ENCODE measurements at regions not wholly inside any gene's neighbourhood (a gene's known extent, or its start where the extent isn't known, plus 50 kb on each side); places are given as distances from the start of the nearest gene placed in this dataset.

GRCh38 chr1:91575909-91576519 is 75.4 kb downstream of the CDC7 start:
- no peak overlapping the region for H3K4me3 Mint-ChIP-seq (ENCODE audit: unreplicated experiment)
- peak overlapping the region; percentile 55 for H3K27ac Mint-ChIP-seq (ENCODE audit: unreplicated experiment)
- H3K4me1 Mint-ChIP-seq (ENCODE audit: unreplicated experiment) = peaks cover 48% of the 10 kb centered on the region
- H3K27me3 Mint-ChIP-seq (ENCODE audit: unreplicated experiment) = peaks cover 3% of the 10 kb centered on the region
- TF ChIP-seq CTCF (IDR thresholded peaks at IDR 0.05; ENCODE audit: unreplicated experiment) = no peak
- DNase-seq (ENCODE audit: low spot score) = no peak
- H3K9me3 Mint-ChIP-seq (ENCODE audit: unreplicated experiment) = no peaks in the 10 kb centered on the region
- H3K36me3 Mint-ChIP-seq (ENCODE audit: low read depth, unreplicated experiment) = no peaks in the 10 kb centered on the region

- no peak for TF ChIP-seq CTCF (IDR thresholded peaks at IDR 0.05; ENCODE audit: unreplicated experiment)
- Mint-ChIP-seq H3K27me3 (ENCODE audit: unreplicated experiment) (peaks cover 3% of the 10 kb centered on the region), H3K4me3 (ENCODE audit: unreplicated experiment) (no peak overlapping the region), H3K27ac (ENCODE audit: unreplicated experiment) (no peak overlapping the region), H3K36me3 (ENCODE audit: low read depth, unreplicated experiment) (no peaks in the 10 kb centered on the region), H3K9me3 (ENCODE audit: unreplicated experiment) (no peaks in the 10 kb centered on the region), H3K4me1 (ENCODE audit: unreplicated experiment) (peaks cover 47% of the 10 kb centered on the region)
- DNase-seq (ENCODE audit: low spot score) = no peak
These were observed 77.9 kb downstream of the CDC7 start for GRCh38 chr1:91578320-91579109.

- H3K9me3 Mint-ChIP-seq (ENCODE audit: unreplicated experiment) = no peaks in the 10 kb centered on the region
- H3K4me1 Mint-ChIP-seq (ENCODE audit: unreplicated experiment) = peaks cover 48% of the 10 kb centered on the region
- no peak for TF ChIP-seq CTCF (IDR thresholded peaks at IDR 0.05; ENCODE audit: unreplicated experiment)
- H3K36me3 Mint-ChIP-seq (ENCODE audit: low read depth, unreplicated experiment) = peaks cover under 1% of the 10 kb centered on the region
- H3K4me3 Mint-ChIP-seq (ENCODE audit: unreplicated experiment) = no peak overlapping the region
- no peak for DNase-seq (ENCODE audit: low spot score)
- no peak overlapping the region for H3K27ac Mint-ChIP-seq (ENCODE audit: unreplicated experiment)
- peaks cover 8% of the 10 kb centered on the region for H3K27me3 Mint-ChIP-seq (ENCODE audit: unreplicated experiment)
These were observed 79.1 kb downstream of the CDC7 start for GRCh38 chr1:91579658-91580228.

GRCh38 chr1:91582431-91582921 is 81.8 kb downstream of the CDC7 start:
- Mint-ChIP-seq H3K4me1 (ENCODE audit: unreplicated experiment) (peaks cover 52% of the 10 kb centered on the region), H3K36me3 (ENCODE audit: low read depth, unreplicated experiment) (peaks cover 14% of the 10 kb centered on the region), H3K27me3 (ENCODE audit: unreplicated experiment) (peaks cover 15% of the 10 kb centered on the region), H3K9me3 (ENCODE audit: unreplicated experiment) (no peaks in the 10 kb centered on the region), H3K27ac (ENCODE audit: unreplicated experiment) (no peak overlapping the region), H3K4me3 (ENCODE audit: unreplicated experiment) (no peak overlapping the region)
- no peak for TF ChIP-seq CTCF (IDR thresholded peaks at IDR 0.05; ENCODE audit: unreplicated experiment)
- no peak for DNase-seq (ENCODE audit: low spot score)

Data from endothelial cell (in vitro differentiated cells).